T-helper 17 cell (primary cell): ENCODE measurements at regions not wholly inside any gene's neighbourhood (a gene's known extent, or its start where the extent isn't known, plus 50 kb on each side); places are given as distances from the start of the nearest gene placed in this dataset.

Experiments
- ATAC-seq: fragments of 150-1000 bp; cut with Tn5 transposase; 2 replicates; pipeline ENCODE4 v1.10.0; 2021; ENCODE audit warnings: mild to moderate bottlenecking, moderate library complexity
- DNase-seq, 3 donors: peaks; one replicate each; pipeline versions ENCODE4 v3.0.0 to v3.0.0-alpha.2; 2020 to 2021
- H3K9me3 ChIP-seq: one replicate; pipeline ENCODE4 v1.7.0; 2013; ENCODE audit warnings: low read length, mild to moderate bottlenecking; ENCODE audit not compliant: control insufficient read depth, poor library complexity, severe bottlenecking
- H3K27ac Mint-ChIP-seq: one replicate; pipeline ENCODE4 v1.8.0; 2022; ENCODE audit warnings: mild to moderate bottlenecking, moderate library complexity, mixed read lengths
- H3K27me3 Mint-ChIP-seq: one replicate; pipeline ENCODE4 v1.8.0; 2022; ENCODE audit warnings: mixed read lengths
- H3K36me3 Mint-ChIP-seq: one replicate; pipeline ENCODE4 v1.8.0; 2022; ENCODE audit warnings: low read depth, mixed read lengths
- H3K4me1 Mint-ChIP-seq: one replicate; pipeline ENCODE4 v1.8.0; 2022; ENCODE audit warnings: mild to moderate bottlenecking, mixed read lengths
- H3K4me3 Mint-ChIP-seq: one replicate; pipeline ENCODE4 v1.8.0; 2022; ENCODE audit warnings: mild to moderate bottlenecking, moderate library complexity, mixed read lengths

GRCh38 chr12:88985011-88985410, 367.3 kb downstream of the DUSP6 start:
- Mint-ChIP-seq H3K36me3 (no peaks in the 10 kb centered on the region), H3K27ac (no peak overlapping the region), H3K4me1 (no peaks in the 10 kb centered on the region), H3K27me3 (peaks cover 40% of the 10 kb centered on the region), H3K4me3 (no peak overlapping the region)
- ATAC-seq (no peak), DNase-seq (no peak)
- no peaks in the 10 kb centered on the region for H3K9me3 ChIP-seq

GRCh38 chr12:88982694-88983093, 369.6 kb downstream of the DUSP6 start:
- Mint-ChIP-seq H3K27me3 (peaks cover 48% of the 10 kb centered on the region), H3K27ac (no peak overlapping the region), H3K4me3 (no peak overlapping the region), H3K36me3 (no peaks in the 10 kb centered on the region), H3K4me1 (no peaks in the 10 kb centered on the region)
- ATAC-seq (no peak), DNase-seq (no peak)
- H3K9me3 ChIP-seq, result no peaks in the 10 kb centered on the region

GRCh38 chr12:88977115-88977514, 375.2 kb downstream of the DUSP6 start:
- ATAC-seq (no peak), DNase-seq (no peak)
- H3K9me3 ChIP-seq, result no peaks in the 10 kb centered on the region
- Mint-ChIP-seq H3K4me3 (no peak overlapping the region), H3K27me3 (peaks cover 44% of the 10 kb centered on the region), H3K27ac (no peak overlapping the region), H3K4me1 (no peaks in the 10 kb centered on the region), H3K36me3 (no peaks in the 10 kb centered on the region)

GRCh38 chr12:88973998-88974397, 378.3 kb downstream of the DUSP6 start:
- DNase-seq (no peak), ATAC-seq (no peak)
- Mint-ChIP-seq H3K27ac (no peak overlapping the region), H3K36me3 (no peaks in the 10 kb centered on the region), H3K4me1 (no peaks in the 10 kb centered on the region), H3K27me3 (peaks cover 36% of the 10 kb centered on the region), H3K4me3 (no peak overlapping the region)
- H3K9me3 ChIP-seq, result no peaks in the 10 kb centered on the region

DNA sequence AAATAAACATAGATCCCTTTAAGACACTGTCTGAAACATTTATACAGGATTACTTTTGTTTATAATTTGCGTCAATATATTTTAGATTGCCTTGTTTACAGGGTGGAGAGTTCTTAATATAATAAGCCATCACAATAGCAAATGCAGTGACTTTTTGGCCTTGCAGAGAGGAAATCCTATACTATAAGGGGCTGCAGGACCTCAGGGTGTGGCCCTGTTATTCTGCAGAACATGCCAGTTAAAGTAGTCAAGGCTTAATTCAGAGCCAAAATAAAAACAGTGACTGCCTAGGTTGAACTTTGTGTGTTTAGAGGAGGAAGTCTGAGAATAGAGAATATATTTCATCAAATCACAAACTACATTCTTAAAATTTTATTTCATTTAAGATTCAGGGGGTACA, 381.6 kb downstream of the DUSP6 start:
- H3K4me1 Mint-ChIP-seq, result no peaks in the 10 kb centered on the region
- no peak overlapping the region for H3K4me3 Mint-ChIP-seq
- H3K27me3 Mint-ChIP-seq, result peaks cover 33% of the 10 kb centered on the region
- ATAC-seq (no peak), DNase-seq (no peak)
- H3K36me3 Mint-ChIP-seq, result no peaks in the 10 kb centered on the region
- H3K9me3 ChIP-seq, result no peaks in the 10 kb centered on the region
- no peak overlapping the region for H3K27ac Mint-ChIP-seq

GRCh38 chr12:88969127-88969526, 383.2 kb downstream of the DUSP6 start:
- no peaks in the 10 kb centered on the region for H3K9me3 ChIP-seq
- ATAC-seq, result no peak
- Mint-ChIP-seq H3K27ac (no peak overlapping the region), H3K4me3 (no peak overlapping the region), H3K27me3 (peaks cover 42% of the 10 kb centered on the region), H3K4me1 (no peaks in the 10 kb centered on the region), H3K36me3 (no peaks in the 10 kb centered on the region)
- DNase-seq, result no peak

GRCh38 chr12:88960213-88960878, 380.1 kb upstream of the KITLG start:
- peaks cover 2% of the 10 kb centered on the region for H3K36me3 Mint-ChIP-seq
- no peak overlapping the region for H3K27ac Mint-ChIP-seq
- H3K4me3 Mint-ChIP-seq, result no peak overlapping the region
- no peaks in the 10 kb centered on the region for H3K9me3 ChIP-seq
- peaks cover 41% of the 10 kb centered on the region for H3K27me3 Mint-ChIP-seq
- DNase-seq (no peak), ATAC-seq (no peak)
- H3K4me1 Mint-ChIP-seq, result no peaks in the 10 kb centered on the region

GRCh38 chr12:88958946-88959345, 378.7 kb upstream of the KITLG start:
- Mint-ChIP-seq H3K4me3 (no peak overlapping the region), H3K27ac (no peak overlapping the region), H3K27me3 (peaks cover 36% of the 10 kb centered on the region), H3K36me3 (peaks cover 2% of the 10 kb centered on the region), H3K4me1 (no peaks in the 10 kb centered on the region)
- no peaks in the 10 kb centered on the region for H3K9me3 ChIP-seq
- no peak for ATAC-seq
- no peak for DNase-seq

DNA sequence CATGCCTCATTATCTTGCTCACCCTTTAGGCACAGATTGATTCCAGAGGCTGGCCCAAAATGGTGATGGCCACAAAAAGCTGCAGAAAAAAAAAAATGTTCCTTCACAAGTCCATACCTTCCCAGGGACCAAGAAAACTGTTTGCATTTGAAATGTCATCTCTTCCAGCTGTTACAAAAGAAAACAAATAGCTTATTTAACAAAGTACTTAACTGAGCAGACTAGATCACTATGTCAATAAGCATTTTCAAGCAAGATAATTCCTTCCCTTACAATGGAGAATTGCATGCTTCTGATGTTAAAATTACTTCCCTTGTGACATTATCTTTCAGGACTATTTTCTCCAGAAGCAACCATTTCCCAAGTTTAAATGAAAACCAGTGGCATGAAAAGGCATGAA, 377.9 kb upstream of the KITLG start:
- H3K9me3 ChIP-seq, result no peaks in the 10 kb centered on the region
- Mint-ChIP-seq H3K27ac (no peak overlapping the region), H3K4me1 (no peaks in the 10 kb centered on the region), H3K36me3 (peaks cover 2% of the 10 kb centered on the region), H3K4me3 (no peak overlapping the region), H3K27me3 (peaks cover 37% of the 10 kb centered on the region)
- DNase-seq (no peak), ATAC-seq (no peak)

DNA sequence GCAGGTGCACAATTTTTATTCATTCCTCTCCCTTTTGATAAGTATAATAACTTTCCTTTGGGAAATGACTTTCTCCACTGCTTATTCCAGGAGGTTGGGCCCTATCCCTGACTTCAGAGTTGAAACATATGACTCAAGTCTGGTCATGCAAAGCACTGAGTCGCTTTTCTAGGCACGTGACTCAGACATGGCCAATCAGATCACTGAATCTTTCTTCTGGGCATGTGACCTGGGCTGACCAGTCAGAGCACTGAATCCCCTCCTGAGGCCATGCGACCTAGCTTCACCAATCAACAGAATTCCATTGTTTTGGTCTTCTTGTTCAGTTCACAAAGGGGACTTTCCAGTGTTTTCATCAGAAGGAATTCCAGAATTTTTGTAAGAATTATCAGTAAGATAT, 377.1 kb upstream of the KITLG start:
- Mint-ChIP-seq H3K4me1 (no peaks in the 10 kb centered on the region), H3K27me3 (peaks cover 36% of the 10 kb centered on the region)
- no peak for ATAC-seq

GRCh38 chr12:88955531-88955930, 375.3 kb upstream of the KITLG start:
- ATAC-seq, result no peak

More for the DNA sequence above, 377.1 kb upstream of the KITLG start:
- no peaks in the 10 kb centered on the region for H3K9me3 ChIP-seq
- H3K4me3 Mint-ChIP-seq, result no peak overlapping the region
- DNase-seq, result no peak
- no peak overlapping the region for H3K27ac Mint-ChIP-seq
- peaks cover 2% of the 10 kb centered on the region for H3K36me3 Mint-ChIP-seq

GRCh38 chr12:88953029-88953586, 372.8 kb upstream of the KITLG start:
- H3K9me3 ChIP-seq, result no peaks in the 10 kb centered on the region
- no peak overlapping the region for H3K27ac Mint-ChIP-seq
- peaks cover 12% of the 10 kb centered on the region for H3K27me3 Mint-ChIP-seq
- no peak overlapping the region for H3K4me3 Mint-ChIP-seq
- no peaks in the 10 kb centered on the region for H3K4me1 Mint-ChIP-seq
- ATAC-seq, result no peak
- H3K36me3 Mint-ChIP-seq, result no peaks in the 10 kb centered on the region
- no peak for DNase-seq

More at GRCh38 chr12:88955531-88955930, 375.3 kb upstream of the KITLG start:
- H3K9me3 ChIP-seq, result no peaks in the 10 kb centered on the region
- no peak overlapping the region for H3K27ac Mint-ChIP-seq
- H3K27me3 Mint-ChIP-seq, result peaks cover 29% of the 10 kb centered on the region
- no peak for DNase-seq
- no peak overlapping the region for H3K4me3 Mint-ChIP-seq
- H3K36me3 Mint-ChIP-seq, result peaks cover 2% of the 10 kb centered on the region
- no peaks in the 10 kb centered on the region for H3K4me1 Mint-ChIP-seq

GRCh38 chr12:88952562-88952942, 372.3 kb upstream of the KITLG start:
- ATAC-seq, result no peak

DNA sequence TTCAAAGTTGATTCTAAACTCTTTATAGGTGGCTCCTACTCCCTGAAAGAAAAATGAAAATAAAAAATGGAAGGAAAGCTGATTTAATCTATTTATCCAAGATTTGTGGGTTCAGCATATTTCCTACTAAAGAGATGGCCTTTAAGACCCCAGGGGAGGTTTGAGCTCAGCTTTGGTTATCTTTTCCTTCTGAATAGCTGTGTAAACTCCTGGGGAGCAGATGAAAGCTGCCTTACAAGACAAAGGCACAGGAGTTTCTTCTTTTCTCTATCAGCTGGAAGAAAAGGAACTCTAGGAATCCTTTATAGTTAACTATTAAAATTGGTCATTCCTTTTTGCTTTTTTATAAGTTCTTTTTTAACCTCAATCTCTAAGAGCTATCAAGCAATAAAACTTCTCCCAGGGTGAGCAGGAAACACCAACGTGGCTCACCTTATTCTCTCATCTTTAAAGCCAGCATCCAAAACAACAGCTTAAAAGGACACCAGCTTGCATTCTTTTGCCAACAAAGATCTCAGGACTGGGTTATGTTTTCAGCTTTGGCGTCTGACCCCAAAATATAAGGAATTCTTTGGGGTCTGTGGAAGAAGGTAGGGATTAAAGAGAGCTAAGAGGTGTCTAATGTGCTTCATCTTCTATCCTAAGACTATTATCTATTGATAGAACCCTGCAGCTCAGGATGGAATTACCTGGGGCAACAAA, 371.7 kb upstream of the KITLG start:
- DNase-seq (no peak), ATAC-seq (no peak)
- Mint-ChIP-seq H3K4me3 (no peak overlapping the region), H3K27ac (no peak overlapping the region), H3K36me3 (no peaks in the 10 kb centered on the region), H3K27me3 (peaks cover 14% of the 10 kb centered on the region), H3K4me1 (no peaks in the 10 kb centered on the region)
- H3K9me3 ChIP-seq, result no peaks in the 10 kb centered on the region

More at GRCh38 chr12:88952562-88952942, 372.3 kb upstream of the KITLG start:
- Mint-ChIP-seq H3K27ac (no peak overlapping the region), H3K4me1 (no peaks in the 10 kb centered on the region), H3K4me3 (no peak overlapping the region), H3K27me3 (peaks cover 9% of the 10 kb centered on the region), H3K36me3 (no peaks in the 10 kb centered on the region)
- no peaks in the 10 kb centered on the region for H3K9me3 ChIP-seq
- no peak for DNase-seq
